RCC 7860 (cell line): ENCODE measurements at regions not wholly inside any gene's neighbourhood (a gene's known extent, or its start where the extent isn't known, plus 50 kb on each side); places are given as distances from the start of the nearest gene placed in this dataset.
A peak's percentile ranks its signal among the peaks of the same experiment; 100 is the strongest.
"Not testable (repeated sequence)": the region's sequence is repeated elsewhere in the genome, so short reads cannot be mapped to it uniquely, and the experiment has no call there.

Experiments used
- DNase-seq: peaks from one replicate; pipeline ENCODE4 v3.0.0-alpha.2; 2015; ENCODE audit warnings: low spot score
- FAIRE-seq: peaks from 2 replicates; lab custom pipeline; 2012; peaks lifted over from hg19 to GRCh38; lab: Jason Lieb, UNC

- no peak for DNase-seq
- no peak for FAIRE-seq
Observed at GRCh38 chr7:101740981-101741725, 76.3 kb upstream of the CUX1 start.

DNA sequence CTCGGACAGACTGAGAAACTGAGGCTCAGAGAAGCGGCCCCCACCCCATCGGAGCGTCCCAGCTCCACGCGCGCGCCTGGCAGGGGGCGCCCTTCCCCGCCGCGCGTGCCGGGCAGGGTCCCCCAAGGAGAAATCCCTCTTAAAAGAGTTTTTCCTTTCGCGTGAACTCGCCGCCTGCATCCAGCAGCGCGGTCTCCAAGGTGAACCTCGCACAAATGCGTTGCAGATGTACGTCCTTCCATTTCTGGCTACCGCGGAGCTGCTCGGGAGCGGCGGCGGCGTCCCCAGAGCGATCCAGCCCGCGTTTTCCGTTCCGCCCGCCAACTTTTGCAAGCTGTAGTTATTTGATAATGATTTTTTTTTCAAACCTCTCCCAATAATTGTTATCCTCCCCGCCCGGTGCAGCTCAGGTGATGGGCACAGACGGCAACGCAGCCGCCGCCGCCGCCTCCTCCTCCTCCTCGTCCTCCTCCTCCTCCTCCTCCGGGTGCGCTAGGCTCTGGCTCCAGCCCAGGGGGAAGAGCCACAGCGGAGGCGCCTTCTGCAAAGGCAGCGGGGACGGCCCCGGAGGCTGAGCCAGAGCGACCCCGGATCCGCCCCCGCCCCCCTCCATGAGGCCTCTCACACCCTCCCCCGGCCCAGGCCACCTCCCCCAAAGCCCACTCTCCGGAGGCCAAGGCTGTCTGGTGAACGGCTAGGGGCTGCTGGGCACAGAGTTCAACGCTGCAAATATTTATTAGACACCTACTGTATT lies 74.0 kb upstream of the CUX1 start:
- DNase-seq, result peak; percentile 10
- no peak for FAIRE-seq

GRCh38 chr7:101743995-101744360 lies 73.4 kb upstream of the CUX1 start:
- DNase-seq (no peak), FAIRE-seq (no peak)

DNA sequence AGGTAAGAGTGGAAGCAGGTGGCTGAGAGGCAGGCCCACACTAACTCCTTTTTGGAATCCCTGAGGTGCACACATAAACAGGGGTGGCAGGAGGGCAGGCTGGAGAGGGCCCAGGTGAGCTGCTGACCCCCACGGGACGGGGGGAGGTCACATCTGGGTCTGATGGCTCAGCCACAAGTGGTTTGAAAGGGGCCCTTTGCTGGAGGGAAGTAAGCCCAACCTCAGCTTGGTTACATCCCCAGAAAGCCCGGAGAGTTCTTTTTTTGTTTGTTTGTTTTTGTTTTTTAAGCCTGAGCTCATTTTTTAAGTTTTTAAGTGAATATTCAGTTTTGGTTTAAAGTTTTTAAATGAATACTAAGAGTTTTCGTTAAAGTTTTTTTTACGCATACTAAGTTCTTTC lies 72.8 kb upstream of the CUX1 start:
- DNase-seq, result no peak
- FAIRE-seq, result no peak

- no peak for FAIRE-seq
- no peak for DNase-seq
Observed at GRCh38 chr7:101746314-101746713, 71.1 kb upstream of the CUX1 start.

- DNase-seq, result no peak
- no peak for FAIRE-seq
Observed at GRCh38 chr7:101747053-101747878, 70.2 kb upstream of the CUX1 start.

DNA sequence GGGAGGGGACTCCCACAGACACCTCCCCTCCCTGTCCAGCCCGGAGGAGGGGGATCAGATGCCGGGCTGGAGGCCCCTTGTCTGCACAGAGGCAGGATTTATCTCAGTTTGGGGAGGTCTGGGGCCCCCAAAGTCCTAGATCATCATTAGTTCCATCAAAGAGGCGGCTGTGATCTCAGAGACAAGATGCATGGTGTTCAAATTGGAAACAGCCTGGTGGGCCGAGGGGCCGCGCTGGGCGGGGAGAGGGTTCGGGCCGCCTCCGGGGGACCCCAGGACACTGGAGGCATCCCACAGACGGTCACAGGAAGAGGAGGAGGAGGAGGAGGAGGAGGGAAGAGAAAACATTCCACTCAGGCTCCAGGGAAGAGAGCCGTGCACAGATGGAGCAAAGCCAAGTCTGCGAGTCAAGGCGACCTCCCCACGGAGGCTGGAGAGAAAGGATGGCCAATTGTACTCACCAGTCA lies 69.5 kb upstream of the CUX1 start:
- FAIRE-seq, result no peak
- no peak for DNase-seq

DNA sequence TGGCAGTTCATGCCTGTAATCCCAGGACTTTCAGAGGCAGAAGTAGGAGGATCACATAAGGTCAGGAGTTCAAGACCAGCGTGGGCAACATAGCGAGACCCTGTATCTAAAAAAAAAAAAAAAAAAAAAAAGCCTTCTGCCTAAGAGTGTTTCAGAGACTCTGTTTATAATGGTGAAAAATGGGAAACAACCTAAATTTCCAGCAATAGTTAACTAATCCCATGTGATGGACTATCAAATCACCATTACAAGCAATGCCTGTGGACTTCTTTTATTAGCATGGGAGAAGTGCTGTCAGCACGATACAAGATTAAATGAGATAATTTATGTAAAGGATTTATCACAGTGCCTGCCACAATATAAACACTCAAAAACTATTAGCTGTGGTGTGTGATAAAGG lies 67.5 kb upstream of the CUX1 start:
- no peak for FAIRE-seq
- no peak for DNase-seq

- DNase-seq (no peak), FAIRE-seq (no peak)
Observed at GRCh38 chr7:101753316-101753715, 64.1 kb upstream of the CUX1 start.

- DNase-seq, result peak; percentile 36
- no peak for FAIRE-seq
Observed at GRCh38 chr7:101754424-101755159, 62.8 kb upstream of the CUX1 start.

DNA sequence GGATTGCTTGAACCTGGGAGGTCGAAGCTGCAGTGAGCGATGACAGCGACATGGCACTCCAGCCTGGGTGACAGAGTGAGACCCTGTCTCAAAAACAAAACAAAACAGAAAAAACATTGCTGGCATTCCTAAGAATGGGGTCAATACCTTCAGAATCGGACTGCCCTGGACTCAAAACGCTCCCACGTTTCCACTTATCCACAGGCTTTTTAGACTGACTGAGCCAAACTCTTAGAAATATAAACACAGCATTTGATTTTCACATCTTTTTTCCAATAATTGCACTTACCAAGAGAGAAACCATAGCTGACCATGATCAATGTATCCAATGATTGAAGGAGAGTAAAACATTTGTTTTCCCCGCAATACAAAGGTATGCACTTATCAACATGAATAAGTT lies 59.5 kb upstream of the CUX1 start:
- no peak for FAIRE-seq

GRCh38 chr7:101758519-101758918 lies 58.9 kb upstream of the CUX1 start:
- not testable (repeated sequence) for FAIRE-seq, DNase-seq

More for the DNA sequence above, 59.5 kb upstream of the CUX1 start:
- DNase-seq, result no peak

- FAIRE-seq (no peak), DNase-seq (no peak)
Observed at GRCh38 chr7:101764221-101764620, 53.2 kb upstream of the CUX1 start.

- DNase-seq, result no peak
- no peak for FAIRE-seq
Observed at GRCh38 chr7:101767544-101767943, 49.9 kb upstream of the CUX1 start.
